ENCODE measurements at regions not wholly inside any gene's neighbourhood (a gene's known extent, or its start where the extent isn't known, plus 50 kb on each side); places are given as distances from the start of the nearest gene placed in this dataset.

DNA sequence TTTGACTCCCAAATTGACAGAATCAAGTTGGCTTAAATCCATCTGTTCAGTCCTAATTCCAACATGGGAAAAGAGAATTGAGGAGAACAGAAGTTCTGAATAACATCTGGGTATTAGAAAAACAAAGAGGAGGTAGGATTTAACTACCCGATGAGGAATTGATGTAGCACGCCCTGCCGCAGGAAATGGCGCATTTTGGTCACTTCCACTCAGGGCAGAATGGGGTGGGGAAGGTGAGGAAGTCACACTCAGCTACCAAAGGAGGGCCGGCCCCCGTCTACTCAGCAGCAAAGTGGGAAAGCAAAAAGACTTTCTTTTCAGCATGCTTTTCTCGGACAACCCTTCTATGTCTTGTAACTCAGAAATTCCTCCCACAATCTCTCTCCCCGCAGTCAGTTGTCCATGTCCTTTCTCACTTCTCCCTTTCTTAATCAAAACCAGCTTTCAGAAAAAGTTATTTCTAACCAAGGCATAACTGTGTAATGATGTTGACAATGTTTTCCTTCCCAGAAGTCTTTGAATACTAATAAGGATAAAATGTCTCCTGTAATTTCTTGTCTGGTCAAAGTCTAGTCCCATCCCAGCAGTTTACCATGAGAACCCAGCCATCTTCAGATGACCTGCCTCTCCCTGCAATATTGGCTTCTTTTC is 60.5 kb upstream of the SIPA1L2 start:
- 57 to 76% methylated on average over 8 of the region's 8 CpGs for WGBS, 2 donors
- Histone ChIP-seq H3K27me3 (ENCODE audit: control insufficient read depth in 3 of 3, insufficient read depth in 3 of 3, low read length in 2 of 3) (no peaks in the 10 kb centered on the region), H3K9me3 (ENCODE audit: control insufficient read depth in 4 of 4, insufficient read depth in 3 of 4, low read length in 3 of 4) (no peaks in the 10 kb centered on the region), H3K9ac (ENCODE audit: insufficient read depth in 1 of 2, low read length in 2 of 2) (no peak overlapping the region), H3K36me3 (ENCODE audit: control insufficient read depth in 4 of 4, insufficient read depth in 4 of 4, low read length in 4 of 4) (no peaks in the 10 kb centered on the region), H3K4me3 (no peak overlapping the region), H3K4me1 (ENCODE audit: control insufficient read depth in 5 of 5, insufficient read depth in 5 of 5, low read length in 5 of 5) (peaks cover 0 to 2% (median 0%) of the 10 kb centered on the region in 5 donors), H3K27ac (ENCODE audit: low read depth in 1 of 2, low read length in 1 of 2) (no peak overlapping the region)
- DNase-seq (no peak), ATAC-seq (ENCODE audit: insufficient read depth, low FRiP score) (no peak)
- TF ChIP-seq, protein P1, sequence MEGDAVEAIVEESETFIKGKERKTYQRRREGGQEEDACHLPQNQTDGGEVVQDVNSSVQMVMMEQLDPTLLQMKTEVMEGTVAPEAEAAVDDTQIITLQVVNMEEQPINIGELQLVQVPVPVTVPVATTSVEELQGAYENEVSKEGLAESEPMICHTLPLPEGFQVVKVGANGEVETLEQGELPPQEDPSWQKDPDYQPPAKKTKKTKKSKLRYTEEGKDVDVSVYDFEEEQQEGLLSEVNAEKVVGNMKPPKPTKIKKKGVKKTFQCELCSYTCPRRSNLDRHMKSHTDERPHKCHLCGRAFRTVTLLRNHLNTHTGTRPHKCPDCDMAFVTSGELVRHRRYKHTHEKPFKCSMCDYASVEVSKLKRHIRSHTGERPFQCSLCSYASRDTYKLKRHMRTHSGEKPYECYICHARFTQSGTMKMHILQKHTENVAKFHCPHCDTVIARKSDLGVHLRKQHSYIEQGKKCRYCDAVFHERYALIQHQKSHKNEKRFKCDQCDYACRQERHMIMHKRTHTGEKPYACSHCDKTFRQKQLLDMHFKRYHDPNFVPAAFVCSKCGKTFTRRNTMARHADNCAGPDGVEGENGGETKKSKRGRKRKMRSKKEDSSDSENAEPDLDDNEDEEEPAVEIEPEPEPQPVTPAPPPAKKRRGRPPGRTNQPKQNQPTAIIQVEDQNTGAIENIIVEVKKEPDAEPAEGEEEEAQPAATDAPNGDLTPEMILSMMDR (IDR thresholded peaks at IDR 0.05; ENCODE audit: control extremely low read depth, extremely low read depth): no peak

DNA sequence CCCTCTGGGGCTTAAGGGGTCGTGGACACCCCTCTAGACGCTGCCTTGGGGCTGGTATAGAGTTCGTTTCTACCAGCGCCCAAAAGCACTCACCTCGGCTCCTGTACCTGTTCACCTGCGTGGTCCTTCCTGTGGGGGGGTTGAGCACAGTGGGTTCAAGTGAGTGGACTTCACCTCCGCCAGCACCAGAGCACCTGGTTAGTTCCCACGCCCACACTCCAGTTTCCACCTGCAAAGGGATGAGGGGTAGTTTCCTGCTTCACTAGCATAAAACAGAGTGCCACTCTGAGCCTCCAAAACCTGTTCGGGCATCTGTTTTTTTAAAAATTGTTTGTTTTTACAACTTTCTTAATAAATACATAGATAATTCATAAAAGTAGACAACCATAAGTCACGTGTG is 64.5 kb upstream of the SIPA1L2 start:
- no peaks in the 10 kb centered on the region for H3K27me3 ChIP-seq (ENCODE audit: control insufficient read depth in 3 of 3, insufficient read depth in 3 of 3, low read length in 2 of 3)
- peaks cover 0 to 2% (median 0%) of the 10 kb centered on the region in 4 donors for H3K9me3 ChIP-seq (ENCODE audit: control insufficient read depth in 4 of 4, insufficient read depth in 3 of 4, low read length in 3 of 4)
- ATAC-seq (ENCODE audit: insufficient read depth, low FRiP score) (no peak), DNase-seq (no peak)
- no peak overlapping the region for H3K4me3 ChIP-seq
- no peaks in the 10 kb centered on the region for H3K36me3 ChIP-seq (ENCODE audit: control insufficient read depth in 4 of 4, insufficient read depth in 4 of 4, low read length in 4 of 4)
- H3K9ac ChIP-seq (ENCODE audit: insufficient read depth in 1 of 2, low read length in 2 of 2): no peak overlapping the region
- WGBS, 2 donors: 86 to 93% methylated on average over 10 of the region's 10 CpGs
- H3K27ac ChIP-seq (ENCODE audit: low read depth in 1 of 2, low read length in 1 of 2): no peak overlapping the region
- H3K4me1 ChIP-seq (ENCODE audit: control insufficient read depth in 5 of 5, insufficient read depth in 5 of 5, low read length in 5 of 5): peaks cover 0 to 5% (median 0%) of the 10 kb centered on the region in 5 donors
- TF ChIP-seq, protein P1 (IDR thresholded peaks at IDR 0.05; ENCODE audit: control extremely low read depth, extremely low read depth): no peak

DNA sequence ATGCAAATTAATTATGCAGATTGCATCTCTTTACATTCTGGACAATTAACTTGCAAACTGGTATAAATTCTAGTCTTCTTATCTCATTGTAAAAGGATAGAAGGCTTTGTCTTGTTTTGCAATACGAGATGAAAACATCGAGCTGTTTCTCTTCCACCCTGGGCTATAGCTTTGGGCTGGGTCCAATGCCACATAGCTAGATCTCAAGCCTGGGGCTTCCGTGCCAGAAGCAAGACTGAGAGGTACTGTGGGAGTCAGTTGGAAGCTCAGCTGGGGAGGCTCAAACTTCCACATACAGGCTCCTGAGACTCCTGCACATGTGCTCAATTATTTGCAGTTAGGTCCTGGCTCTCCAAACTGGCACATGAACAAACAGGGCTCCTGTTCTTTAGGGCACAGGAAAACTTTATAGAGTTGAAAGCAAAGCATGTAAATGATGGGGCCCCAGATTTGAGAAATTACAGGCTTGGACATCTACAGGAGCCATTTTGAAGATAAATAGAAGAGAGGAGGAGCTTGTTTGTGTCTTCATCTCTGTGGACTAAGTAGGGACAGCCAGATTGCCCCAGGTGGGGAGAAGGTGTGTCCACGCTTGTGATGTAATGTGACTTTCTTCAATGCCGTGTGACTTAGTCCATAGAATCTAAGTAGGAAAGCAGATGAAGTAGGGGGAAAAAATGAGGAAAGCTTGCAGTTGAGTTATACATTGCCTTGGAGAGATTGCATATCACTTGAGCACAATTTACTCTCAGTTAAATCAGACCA is 65.9 kb upstream of the SIPA1L2 start:
- Histone ChIP-seq H3K27ac (ENCODE audit: low read depth in 1 of 2, low read length in 1 of 2) (no peak overlapping the region), H3K27me3 (ENCODE audit: control insufficient read depth in 3 of 3, insufficient read depth in 3 of 3, low read length in 2 of 3) (no peaks in the 10 kb centered on the region), H3K4me3 (no peak overlapping the region), H3K9ac (ENCODE audit: insufficient read depth in 1 of 2, low read length in 2 of 2) (no peak overlapping the region), H3K4me1 (ENCODE audit: control insufficient read depth in 5 of 5, insufficient read depth in 5 of 5, low read length in 5 of 5) (peaks cover 0 to 5% (median 0%) of the 10 kb centered on the region in 5 donors), H3K9me3 (ENCODE audit: control insufficient read depth in 4 of 4, insufficient read depth in 3 of 4, low read length in 3 of 4) (peaks cover 0 to 2% (median 0%) of the 10 kb centered on the region in 4 donors), H3K36me3 (ENCODE audit: control insufficient read depth in 4 of 4, insufficient read depth in 4 of 4, low read length in 4 of 4) (no peaks in the 10 kb centered on the region)
- TF ChIP-seq, protein P1 (IDR thresholded peaks at IDR 0.05; ENCODE audit: control extremely low read depth, extremely low read depth): no peak
- 84 to 85% methylated on average over 5 of the region's 5 CpGs for WGBS, 2 donors
- DNase-seq: peak in 1 of 3 donors; percentile 53
- ATAC-seq (ENCODE audit: insufficient read depth, low FRiP score): no peak

Data from lung (tissue), 11 donors.